ENCODE measurements at regions not wholly inside any gene's neighbourhood (a gene's known extent, or its start where the extent isn't known, plus 50 kb on each side); places are given as distances from the start of the nearest gene placed in this dataset.

DNA sequence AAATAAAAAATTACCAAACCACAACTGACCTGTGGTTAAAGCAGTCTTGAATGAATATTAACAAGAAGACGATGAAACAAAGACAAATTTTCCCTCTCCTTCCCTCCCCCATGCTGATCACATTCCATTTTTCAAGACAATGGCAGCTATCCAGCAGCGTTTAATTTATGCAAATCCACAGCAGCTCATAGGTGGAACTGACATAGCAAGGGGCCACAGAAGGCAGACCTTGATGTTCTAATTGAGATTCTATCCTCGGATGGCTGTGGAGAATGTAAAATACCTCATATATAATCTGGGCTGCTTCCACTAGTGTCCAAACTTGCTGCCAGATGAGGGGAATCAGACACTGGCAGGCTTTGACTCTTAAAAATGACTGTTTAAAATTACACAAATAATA lies 211.5 kb downstream of the CHRDL1 start (continued):
- TF ChIP-seq, protein P1, sequence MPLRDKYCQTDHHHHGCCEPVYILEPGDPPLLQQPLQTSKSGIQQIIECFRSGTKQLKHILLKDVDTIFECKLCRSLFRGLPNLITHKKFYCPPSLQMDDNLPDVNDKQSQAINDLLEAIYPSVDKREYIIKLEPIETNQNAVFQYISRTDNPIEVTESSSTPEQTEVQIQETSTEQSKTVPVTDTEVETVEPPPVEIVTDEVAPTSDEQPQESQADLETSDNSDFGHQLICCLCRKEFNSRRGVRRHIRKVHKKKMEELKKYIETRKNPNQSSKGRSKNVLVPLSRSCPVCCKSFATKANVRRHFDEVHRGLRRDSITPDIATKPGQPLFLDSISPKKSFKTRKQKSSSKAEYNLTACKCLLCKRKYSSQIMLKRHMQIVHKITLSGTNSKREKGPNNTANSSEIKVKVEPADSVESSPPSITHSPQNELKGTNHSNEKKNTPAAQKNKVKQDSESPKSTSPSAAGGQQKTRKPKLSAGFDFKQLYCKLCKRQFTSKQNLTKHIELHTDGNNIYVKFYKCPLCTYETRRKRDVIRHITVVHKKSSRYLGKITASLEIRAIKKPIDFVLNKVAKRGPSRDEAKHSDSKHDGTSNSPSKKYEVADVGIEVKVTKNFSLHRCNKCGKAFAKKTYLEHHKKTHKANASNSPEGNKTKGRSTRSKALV (CRISPR knock-in tag; IDR thresholded peaks at IDR 0.05), result no peak

DNA sequence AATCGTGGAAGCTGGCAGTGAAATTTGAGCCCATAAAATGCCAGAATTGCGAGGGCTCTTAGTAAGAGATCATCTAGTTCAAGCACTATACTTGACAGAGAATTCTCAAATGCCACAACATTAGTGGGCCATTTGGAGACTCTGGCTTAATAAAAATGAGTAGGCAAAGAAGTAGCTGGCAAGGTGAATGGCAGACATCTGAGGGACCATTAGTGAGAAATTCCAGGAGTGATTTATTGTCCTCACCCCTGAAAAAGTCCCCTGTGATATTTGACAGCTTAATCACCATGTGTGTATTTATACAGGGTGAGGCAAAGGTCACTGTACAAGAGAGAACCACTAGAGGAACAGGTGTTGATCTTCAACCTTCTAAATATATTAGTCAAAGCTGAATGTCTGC lies 207.5 kb downstream of the CHRDL1 start:
- TF ChIP-seq ZSCAN29 (CRISPR knock-in tag; conservative IDR thresholded peaks at IDR 0.05), result no peak
- no peak for TF ChIP-seq MEF2D (CRISPR knock-in tag; IDR thresholded peaks at IDR 0.05)
- TF ChIP-seq ZNF564 (CRISPR knock-in tag; IDR thresholded peaks at IDR 0.05), result no peak
- TF ChIP-seq, protein P2, sequence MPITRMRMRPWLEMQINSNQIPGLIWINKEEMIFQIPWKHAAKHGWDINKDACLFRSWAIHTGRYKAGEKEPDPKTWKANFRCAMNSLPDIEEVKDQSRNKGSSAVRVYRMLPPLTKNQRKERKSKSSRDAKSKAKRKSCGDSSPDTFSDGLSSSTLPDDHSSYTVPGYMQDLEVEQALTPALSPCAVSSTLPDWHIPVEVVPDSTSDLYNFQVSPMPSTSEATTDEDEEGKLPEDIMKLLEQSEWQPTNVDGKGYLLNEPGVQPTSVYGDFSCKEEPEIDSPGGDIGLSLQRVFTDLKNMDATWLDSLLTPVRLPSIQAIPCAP (CRISPR knock-in tag; IDR thresholded peaks at IDR 0.05; ENCODE audit: low read depth), result no peak
- TF ChIP-seq ZNF615 (CRISPR knock-in tag; IDR thresholded peaks at IDR 0.05; ENCODE audit: borderline replicate concordance), result no peak
- no peak for TF ChIP-seq KMT2B (CRISPR knock-in tag; IDR thresholded peaks at IDR 0.05)
- TF ChIP-seq HNF4G (IDR thresholded peaks at IDR 0.05; ENCODE audit: borderline replicate concordance, low read depth, low read length), result 0 out of 2 replicates have a peak, but pooled peaks have one; percentile 16
- no peak for TF ChIP-seq HNF4G (CRISPR knock-in tag; IDR thresholded peaks at IDR 0.05; ENCODE audit: borderline replicate concordance, low read depth)
- no peak for TF ChIP-seq CREM (IDR thresholded peaks at IDR 0.05)
- no peak for TF ChIP-seq CREM (CRISPR knock-in tag; IDR thresholded peaks at IDR 0.05)
- TF ChIP-seq RARA (CRISPR knock-in tag; IDR thresholded peaks at IDR 0.05), result peak; percentile 28; the same call in 1 of the 2 replicates
- no peak for TF ChIP-seq KLF15 (CRISPR knock-in tag; IDR thresholded peaks at IDR 0.05; ENCODE audit: borderline replicate concordance)
- ChIA-PET POLR2A (no interaction called here), CTCF (ENCODE audit: low intra/inter-chr PET ratio, low total read pairs) (no interaction called here)
- FAIRE-seq (no peak), ATAC-seq (peak; percentile 48; the same call in 1 of the 3 replicates), DNase-seq (ENCODE audit: low spot score) (peak; percentile 1)
- Histone ChIP-seq H4K20me1 (ENCODE audit: insufficient read depth, low read length) (no peaks in the 10 kb centered on the region), H3K4me3 (replicated peaks in 1 of 3; ENCODE audit: insufficient read depth in 1 of 3, low read depth in 2 of 3, low read length in 3 of 3) (no peak overlapping the region), H3K9ac (ENCODE audit: insufficient read depth, low read depth, low read length) (no peak overlapping the region), H3K27me3 (ENCODE audit: control insufficient read depth in 1 of 2, insufficient read depth in 2 of 2, low read length in 2 of 2) (no peaks in the 10 kb centered on the region), H3K4me1 (ENCODE audit: insufficient read depth, low read length) (peaks cover 5% of the 10 kb centered on the region; the same call in 1 of the 2 replicates), H3K27ac (ENCODE audit: extremely low read length, insufficient read depth, low read length) (no peak overlapping the region), H3K4me2 (ENCODE audit: low read depth, low read length) (no peak overlapping the region), H2AFZ (ENCODE audit: low read length) (no peak overlapping the region), H3K79me2 (ENCODE audit: insufficient read depth, low read length) (no peaks in the 10 kb centered on the region), H3K36me3 (replicated peaks in 1 of 2; ENCODE audit: control insufficient read depth in 1 of 2, insufficient read depth in 2 of 2, low read length in 2 of 2) (no peaks in the 10 kb centered on the region), H3K9me3 (ENCODE audit: low read length) (no peaks in the 10 kb centered on the region)
- 0% methylated on average over 1 of the region's 2 CpGs for WGBS (ENCODE audit: low lambda C conversion rate)
- no TSS peak for BruUV-seq (replicated peaks)
- in situ Hi-C loops (cut with HindIII; ENCODE audit: extremely low pct_ligation_motif_present, low pct_unique_long_range_greater_than_20kb), result no loop called here
- intact Hi-C loops (cut with micrococcal nuclease; ENCODE audit: unreplicated experiment), result no loop called here

Data from HepG2 (cell line).